Brain microvascular endothelial cell (primary cell): ENCODE measurements at regions not wholly inside any gene's neighbourhood (a gene's known extent, or its start where the extent isn't known, plus 50 kb on each side); places are given as distances from the start of the nearest gene placed in this dataset.

ENCODE experiments used
- DNase-seq: peaks from one replicate; pipeline ENCODE4 v3.0.0-alpha.2; 2020
- H3K27ac ChIP-seq: fragments of 250-450 bp; sonication (Bioruptor Pico); 2 replicates; pipeline ENCODE4 v1.5.1; 2020; ENCODE audit warnings: mild to moderate bottlenecking, moderate library complexity
- H3K27me3 ChIP-seq: fragments of 250-450 bp; sonication (Bioruptor Pico); replicated peaks from 2 replicates; pipeline ENCODE4 v1.5.1; 2020; ENCODE audit warnings: mild to moderate bottlenecking
- H3K36me3 ChIP-seq: fragments of 250-450 bp; sonication (Bioruptor Pico); replicated peaks from 2 replicates; pipeline ENCODE4 v1.5.1; 2020; ENCODE audit warnings: mild to moderate bottlenecking
- H3K4me3 ChIP-seq: 2 replicates; pipeline ENCODE4 v1.5.1; 2011; ENCODE audit warnings: low read depth, mild to moderate bottlenecking, control low read depth, low read length, moderate library complexity
- in situ Hi-C: cut with HindIII; loops from 2 replicates; pipeline ENCODE4 v1.10.0; 2017; ENCODE audit warnings: low sequenced_read_pairs, low pct_ligation_motif_present
- TF ChIP-seq, protein P1 (sequence below): IDR thresholded peaks from 2 replicates; pipeline ENCODE4 v1.5.1; 2011; ENCODE audit warnings: low read depth, mild to moderate bottlenecking, moderate library complexity, low read length, control low read depth, inconsistent platforms; ENCODE audit errors: missing control alignments

DNA sequence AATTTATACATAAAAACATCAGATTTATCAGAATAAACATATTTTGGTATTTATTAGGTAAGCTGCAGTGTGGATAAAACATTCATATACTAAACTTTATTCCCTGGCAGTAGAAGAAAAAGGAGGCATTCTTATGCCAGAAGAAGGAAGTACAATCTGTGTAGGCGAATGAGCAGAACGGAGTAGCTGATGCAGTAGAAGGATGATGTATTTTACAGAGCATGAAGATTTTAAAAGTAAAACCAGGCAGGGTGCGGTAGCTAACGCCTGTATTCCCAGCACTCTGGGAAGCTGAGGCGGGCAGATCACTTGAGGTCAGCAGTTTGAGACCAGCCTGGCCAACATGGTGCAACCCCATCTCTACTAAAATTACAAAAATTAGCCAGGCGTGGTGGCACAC, 294.9 kb upstream of the MKLN1 start:
- in situ Hi-C loops: no loop called here
- Histone ChIP-seq H3K27me3 (no peaks in the 10 kb centered on the region), H3K36me3 (no peaks in the 10 kb centered on the region), H3K4me3 (no peak overlapping the region), H3K27ac (no peak overlapping the region)
- DNase-seq: no peak
- TF ChIP-seq, protein P1, sequence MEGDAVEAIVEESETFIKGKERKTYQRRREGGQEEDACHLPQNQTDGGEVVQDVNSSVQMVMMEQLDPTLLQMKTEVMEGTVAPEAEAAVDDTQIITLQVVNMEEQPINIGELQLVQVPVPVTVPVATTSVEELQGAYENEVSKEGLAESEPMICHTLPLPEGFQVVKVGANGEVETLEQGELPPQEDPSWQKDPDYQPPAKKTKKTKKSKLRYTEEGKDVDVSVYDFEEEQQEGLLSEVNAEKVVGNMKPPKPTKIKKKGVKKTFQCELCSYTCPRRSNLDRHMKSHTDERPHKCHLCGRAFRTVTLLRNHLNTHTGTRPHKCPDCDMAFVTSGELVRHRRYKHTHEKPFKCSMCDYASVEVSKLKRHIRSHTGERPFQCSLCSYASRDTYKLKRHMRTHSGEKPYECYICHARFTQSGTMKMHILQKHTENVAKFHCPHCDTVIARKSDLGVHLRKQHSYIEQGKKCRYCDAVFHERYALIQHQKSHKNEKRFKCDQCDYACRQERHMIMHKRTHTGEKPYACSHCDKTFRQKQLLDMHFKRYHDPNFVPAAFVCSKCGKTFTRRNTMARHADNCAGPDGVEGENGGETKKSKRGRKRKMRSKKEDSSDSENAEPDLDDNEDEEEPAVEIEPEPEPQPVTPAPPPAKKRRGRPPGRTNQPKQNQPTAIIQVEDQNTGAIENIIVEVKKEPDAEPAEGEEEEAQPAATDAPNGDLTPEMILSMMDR: no peak

DNA sequence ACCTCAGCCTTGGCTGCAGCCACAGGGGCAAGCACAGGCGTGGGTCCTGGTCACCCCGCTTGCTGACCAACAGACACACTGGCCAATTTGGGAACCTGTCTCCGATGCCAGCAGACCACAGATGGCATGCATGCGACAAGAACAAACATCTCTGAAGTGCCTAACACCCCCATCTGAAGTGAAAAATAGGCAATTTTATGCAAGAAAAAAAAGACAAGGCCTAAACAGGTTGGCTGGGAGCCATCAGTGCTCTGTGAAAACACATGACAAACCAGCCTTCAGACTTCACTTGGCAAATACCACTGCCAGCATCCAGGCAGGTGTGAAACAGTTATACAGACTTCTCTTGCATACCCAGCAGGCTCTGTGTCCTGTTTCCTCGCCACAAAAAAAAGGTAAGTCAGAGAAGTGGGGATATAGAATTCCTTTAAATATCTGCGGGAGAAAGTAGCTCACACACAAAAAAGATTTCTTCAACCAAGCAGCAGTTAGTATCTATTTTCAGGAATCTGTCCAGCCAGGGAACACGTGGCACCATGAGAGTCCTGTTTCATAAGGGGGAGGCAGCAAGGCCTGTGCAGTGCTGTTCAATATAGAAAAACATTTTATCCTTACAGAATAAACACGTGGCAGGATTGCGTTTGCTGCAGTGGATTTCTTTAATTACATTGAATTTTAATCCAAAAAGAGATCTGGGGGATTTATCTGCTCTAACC, 293.4 kb upstream of the MKLN1 start:
- Histone ChIP-seq H3K36me3 (no peaks in the 10 kb centered on the region), H3K27me3 (no peaks in the 10 kb centered on the region), H3K27ac (no peak overlapping the region), H3K4me3 (no peak overlapping the region)
- TF ChIP-seq, protein P1: no peak
- no peak for DNase-seq
- in situ Hi-C loops: no loop called here

DNA sequence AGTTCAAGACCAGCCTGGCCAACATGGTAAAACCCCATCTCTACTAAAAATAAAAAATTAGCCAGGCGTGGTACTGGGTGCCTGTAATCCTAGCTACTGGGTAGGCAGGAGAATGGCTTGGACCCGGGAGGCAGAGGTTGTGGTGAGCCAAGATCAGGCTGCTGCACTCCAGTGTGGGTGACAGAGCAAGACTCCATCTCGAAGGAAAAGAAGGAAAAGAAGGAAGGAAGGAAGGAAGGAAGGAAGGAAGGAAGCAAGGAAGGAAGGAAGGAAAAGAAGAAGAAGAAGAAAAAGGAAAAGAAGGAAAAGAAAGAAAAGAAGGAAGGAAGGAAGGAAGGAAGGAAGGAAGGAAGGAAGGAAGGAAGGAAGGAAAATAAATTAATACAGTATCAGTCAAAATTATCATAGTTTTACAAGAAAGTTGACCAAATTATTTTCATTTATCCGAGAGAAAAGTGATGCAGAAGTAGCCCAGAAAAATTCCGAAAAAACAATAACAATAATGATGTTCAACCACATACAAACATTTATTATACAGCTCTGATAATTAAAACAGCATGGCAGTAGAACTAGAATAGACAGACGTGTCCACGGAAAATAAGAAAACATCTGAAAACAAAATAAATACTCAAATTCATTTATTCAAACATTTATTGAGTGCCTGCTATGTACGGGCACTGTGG, 292.4 kb upstream of the MKLN1 start:
- Histone ChIP-seq H3K27me3 (no peaks in the 10 kb centered on the region), H3K4me3 (no peak overlapping the region), H3K27ac (no peak overlapping the region), H3K36me3 (no peaks in the 10 kb centered on the region)
- TF ChIP-seq, protein P1: no peak
- DNase-seq: no peak
- in situ Hi-C loops: no loop called here

DNA sequence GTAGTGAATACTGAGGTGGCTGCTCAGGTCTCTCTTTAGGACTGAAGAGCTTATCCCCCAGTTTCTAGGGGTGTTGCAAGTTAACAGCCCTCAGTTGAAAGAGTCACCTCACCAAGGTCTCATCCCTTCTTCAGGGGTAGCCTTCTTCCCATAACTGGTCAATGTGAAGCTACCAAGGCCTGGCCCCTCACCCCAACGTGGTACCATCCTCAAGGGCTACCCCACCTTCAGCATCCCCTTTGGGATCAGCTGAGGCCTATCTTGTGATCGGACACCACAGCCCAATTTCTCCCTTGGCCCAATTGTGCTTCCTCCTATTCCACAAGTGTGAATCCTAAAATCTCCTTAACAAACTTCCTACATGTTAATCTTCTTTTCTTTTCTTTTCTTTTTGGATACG, 289.5 kb upstream of the MKLN1 start:
- H3K27ac ChIP-seq: no peak overlapping the region
- TF ChIP-seq, protein P1: no peak
- in situ Hi-C loops: no loop called here

DNA sequence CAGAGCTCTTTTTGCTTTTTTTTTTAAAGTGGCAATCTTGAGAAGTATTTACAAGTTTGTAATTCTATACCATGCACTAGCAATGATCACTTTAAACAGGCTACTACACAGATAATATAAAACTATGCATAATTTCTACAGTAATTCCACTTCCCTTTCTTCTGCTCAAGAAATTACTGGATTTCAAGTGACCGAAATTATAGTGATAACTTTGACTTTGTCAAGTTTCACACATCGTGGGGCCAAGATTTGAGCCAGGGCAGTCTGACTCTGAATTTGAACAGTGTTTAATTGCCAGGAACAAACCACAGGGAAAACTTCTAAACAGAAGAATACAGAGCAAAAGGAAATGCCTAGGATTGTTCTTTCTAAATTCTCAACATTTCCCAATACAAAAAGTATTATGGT, 288.3 kb upstream of the MKLN1 start:
- no peak overlapping the region for H3K4me3 ChIP-seq
- DNase-seq: no peak
- in situ Hi-C loops: no loop called here

More for the DNA sequence above, 289.5 kb upstream of the MKLN1 start:
- H3K36me3 ChIP-seq: no peaks in the 10 kb centered on the region
- DNase-seq: no peak
- no peaks in the 10 kb centered on the region for H3K27me3 ChIP-seq
- no peak overlapping the region for H3K4me3 ChIP-seq

More for the DNA sequence above, 288.3 kb upstream of the MKLN1 start:
- Histone ChIP-seq H3K27ac (no peak overlapping the region), H3K36me3 (no peaks in the 10 kb centered on the region), H3K27me3 (no peaks in the 10 kb centered on the region)
- TF ChIP-seq, protein P1: no peak
